Cerebellar cortex (tissue), 1 donor: ENCODE measurements at regions not wholly inside any gene's neighbourhood (a gene's known extent, or its start where the extent isn't known, plus 50 kb on each side); places are given as distances from the start of the nearest gene placed in this dataset.
A peak's percentile ranks its signal among the peaks of the same experiment; 100 is the strongest.
"Not testable (repeated sequence)": the region's sequence is repeated elsewhere in the genome, so short reads cannot be mapped to it uniquely, and the experiment has no call there.

Experiments
- DNase-seq: peaks from one replicate; pipeline ENCODE4 v3.0.0-alpha.2; 2015; ENCODE audit warnings: low spot score

DNA sequence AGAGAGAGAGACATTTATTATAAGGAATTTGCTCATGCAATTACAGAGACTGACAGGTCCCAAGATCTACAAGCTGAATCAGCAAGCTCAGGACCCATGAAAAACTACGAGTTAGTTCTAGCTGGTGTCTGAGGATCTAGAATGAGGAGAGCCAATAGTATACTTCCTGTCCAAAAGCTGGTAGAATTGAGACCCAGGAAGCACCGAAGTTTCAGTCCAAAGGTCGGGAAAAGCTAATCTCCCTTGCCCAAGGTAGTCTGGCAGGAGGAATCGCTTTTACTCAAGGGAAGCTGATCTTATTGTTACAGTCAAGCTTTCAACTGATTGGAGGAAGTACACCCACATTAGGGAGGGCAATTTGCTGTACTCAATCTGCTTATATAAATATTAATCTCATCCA is 389.6 kb downstream of the ADCYAP1 start:
- DNase-seq: no peak

DNA sequence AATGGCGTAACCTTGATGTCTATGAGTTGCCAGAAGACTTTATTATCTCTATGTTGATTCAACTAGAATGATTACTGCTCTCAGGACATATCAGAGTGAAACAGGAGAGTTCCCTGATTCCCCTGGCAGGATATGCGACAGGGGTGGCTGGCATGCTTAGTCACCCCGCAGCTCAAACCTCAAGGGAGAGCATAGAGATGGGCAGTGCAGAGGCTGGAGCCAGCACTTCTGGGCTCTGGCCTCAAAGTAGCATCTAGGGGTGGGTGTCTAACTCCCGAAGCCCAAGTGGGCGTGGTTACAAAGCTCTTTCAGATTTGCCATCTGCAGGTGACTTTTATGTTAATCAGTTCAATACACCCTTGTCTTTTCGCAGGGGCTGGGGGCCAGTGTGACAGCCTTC is 391.6 kb downstream of the ADCYAP1 start:
- no peak for DNase-seq

DNA sequence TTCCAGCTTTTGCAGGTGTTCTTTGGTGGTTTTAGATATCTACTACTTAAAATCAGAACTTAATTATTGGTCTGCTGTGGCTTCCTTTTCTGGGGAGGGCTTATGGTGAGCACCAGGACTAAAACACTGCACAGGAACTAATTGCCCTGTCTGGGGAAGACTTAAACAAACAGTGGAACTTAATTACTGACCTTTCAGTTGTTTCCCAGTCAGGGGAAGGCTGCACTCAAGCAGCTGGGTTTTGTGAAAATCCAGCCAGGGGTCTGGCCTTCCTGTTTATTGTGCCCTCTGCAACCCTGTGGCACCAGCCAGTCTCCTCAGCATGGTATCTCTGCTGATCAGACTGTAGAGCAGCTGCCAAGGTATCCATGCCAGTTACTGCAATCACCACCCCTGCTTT is 398.2 kb downstream of the ADCYAP1 start:
- no peak for DNase-seq

DNA sequence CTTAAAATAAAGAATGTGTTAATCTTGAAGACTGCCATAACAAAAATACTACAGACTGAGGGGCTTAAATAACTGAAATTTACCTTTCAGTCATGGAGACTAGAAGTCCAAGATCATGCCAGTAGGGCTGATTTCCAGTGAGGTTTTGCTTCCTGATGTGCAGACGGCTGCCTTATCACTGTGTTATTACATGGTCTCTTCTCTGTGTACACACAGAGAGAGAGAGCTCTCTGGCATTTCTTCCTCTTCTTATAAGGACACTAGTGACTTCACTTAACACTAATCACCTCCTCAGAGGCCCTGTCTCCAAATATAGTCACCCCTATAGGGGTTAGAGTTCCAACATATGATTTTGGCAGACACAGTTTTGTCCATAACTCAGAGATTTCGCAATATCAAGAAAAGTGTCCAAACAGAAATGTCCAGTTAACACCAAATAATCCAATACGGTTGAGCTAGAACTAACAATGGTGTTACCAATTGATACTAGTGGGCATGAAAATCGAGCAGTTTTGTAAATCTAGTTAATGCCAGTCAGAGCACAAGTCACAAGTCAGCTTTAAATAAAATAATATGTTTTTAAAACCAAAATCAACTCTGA is 399.8 kb downstream of the ADCYAP1 start:
- no peak for DNase-seq

DNA sequence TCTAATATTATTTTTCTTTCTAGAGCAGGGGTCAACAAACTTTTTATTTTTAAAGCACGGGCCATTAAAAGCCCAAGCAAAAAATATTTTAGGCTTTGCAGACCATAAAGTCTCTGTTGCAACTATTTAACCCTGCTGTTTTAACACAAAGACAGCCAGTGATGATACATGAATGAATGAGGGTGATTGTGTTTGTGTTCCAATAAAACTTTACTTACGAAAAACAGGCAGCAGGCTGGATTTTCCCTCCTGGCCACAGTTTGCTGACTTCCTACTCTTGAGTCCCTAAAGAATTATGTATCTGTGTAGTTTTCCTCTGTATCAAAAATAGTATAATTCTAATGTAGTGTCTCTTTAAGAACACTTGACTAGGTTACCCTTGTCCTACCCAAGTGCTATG is 402.0 kb downstream of the ADCYAP1 start:
- DNase-seq: no peak

DNA sequence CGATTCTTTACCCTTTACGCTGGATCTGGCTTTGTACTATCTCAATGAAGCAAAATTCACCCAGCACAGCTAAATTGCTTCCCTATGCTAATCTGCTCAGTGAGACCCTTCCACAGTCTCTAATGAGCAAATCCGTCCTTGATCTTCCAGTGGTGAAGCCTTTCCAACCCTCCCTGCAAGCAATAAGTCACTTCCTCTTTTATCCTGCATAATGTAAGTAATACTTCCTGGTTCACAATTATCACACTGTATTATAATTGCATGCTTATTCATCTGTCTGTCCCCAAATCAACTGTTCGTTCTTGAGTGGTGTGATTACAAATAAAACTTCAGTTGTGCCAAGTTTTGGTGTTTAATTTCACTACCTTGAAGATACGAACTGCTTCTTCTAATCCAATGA is 404.0 kb downstream of the ADCYAP1 start:
- no peak for DNase-seq

DNA sequence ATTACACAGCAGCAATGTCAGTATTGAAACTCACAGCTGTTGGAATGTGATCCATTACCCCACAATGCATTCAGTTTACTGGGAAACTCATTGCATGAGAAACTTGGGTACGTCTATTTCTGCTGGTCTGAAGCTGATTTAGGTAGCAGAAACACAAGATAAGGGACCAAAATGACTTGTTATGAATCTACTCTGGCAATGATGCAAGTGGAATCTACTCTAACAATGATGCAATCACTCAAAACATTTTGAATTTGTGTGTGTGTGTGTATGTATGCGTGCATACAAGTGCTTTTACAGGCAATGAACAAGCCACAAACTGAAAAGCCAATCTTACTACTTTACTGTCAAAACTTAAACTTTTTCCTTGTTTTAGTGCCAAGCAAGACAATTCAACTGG is 406.7 kb downstream of the ADCYAP1 start:
- DNase-seq: no peak

DNA sequence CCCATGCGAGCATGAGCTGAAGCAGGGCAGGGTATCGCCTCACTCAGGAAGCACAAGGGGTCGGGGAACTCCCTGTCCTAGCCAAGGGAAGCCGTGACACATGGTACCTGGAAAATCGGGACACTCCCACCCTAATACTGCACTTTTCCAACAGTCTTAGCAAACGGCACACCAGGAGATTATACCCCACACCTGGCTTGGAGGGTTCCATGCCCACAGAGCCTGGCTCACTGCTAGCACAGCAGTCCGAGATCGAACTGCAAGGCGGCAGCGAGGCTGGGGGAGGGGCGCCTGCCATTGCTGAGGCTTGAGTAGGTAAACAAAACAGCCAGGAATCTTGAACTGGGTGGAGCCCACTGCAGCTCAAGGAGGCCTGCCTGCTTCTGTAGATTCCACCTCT is 430.7 kb downstream of the ADCYAP1 start:
- DNase-seq: not testable (repeated sequence)

DNA sequence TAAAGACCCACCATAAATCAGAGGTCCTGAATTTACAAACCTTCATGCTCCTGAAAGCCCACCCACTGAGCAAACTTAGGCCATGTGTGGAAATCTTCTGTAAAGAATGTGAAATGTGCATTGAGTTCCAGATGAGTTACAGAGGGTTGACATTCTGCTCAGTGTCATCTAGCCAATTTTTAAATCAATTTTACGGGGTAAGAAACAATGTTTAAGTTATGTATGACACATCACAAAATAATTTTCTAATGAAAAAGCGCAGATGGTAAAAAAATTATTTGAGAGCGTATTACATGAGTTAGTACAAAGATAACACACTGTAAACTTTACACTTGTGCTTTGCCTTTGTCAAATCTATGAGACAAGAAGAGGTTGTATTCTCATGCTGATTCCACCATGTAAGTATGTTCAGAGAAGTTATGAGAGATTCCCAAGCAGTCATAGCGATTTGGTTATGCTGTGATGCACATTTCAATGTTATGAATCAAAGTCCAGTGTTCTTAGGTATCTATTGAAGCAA is 446.3 kb downstream of the ADCYAP1 start:
- DNase-seq: no peak

DNA sequence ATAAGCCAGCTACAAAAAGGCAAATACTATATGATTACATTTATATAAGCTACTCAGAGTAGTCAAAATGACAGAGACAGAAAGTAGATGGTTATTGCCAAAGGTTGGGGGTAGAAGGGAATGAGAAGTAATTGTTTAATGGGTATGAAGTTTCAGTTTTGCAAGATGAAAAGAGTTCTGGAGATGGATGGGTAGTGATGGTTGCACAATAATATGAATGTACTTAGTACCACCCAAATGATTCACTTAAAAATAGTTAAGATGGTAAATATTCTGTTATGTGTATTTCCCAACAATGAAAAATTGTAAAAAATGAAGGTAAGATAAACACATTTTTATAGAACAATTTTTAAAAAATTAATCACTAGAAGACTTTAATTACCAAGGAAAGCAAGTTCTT is 448.4 kb downstream of the ADCYAP1 start:
- DNase-seq: no peak

DNA sequence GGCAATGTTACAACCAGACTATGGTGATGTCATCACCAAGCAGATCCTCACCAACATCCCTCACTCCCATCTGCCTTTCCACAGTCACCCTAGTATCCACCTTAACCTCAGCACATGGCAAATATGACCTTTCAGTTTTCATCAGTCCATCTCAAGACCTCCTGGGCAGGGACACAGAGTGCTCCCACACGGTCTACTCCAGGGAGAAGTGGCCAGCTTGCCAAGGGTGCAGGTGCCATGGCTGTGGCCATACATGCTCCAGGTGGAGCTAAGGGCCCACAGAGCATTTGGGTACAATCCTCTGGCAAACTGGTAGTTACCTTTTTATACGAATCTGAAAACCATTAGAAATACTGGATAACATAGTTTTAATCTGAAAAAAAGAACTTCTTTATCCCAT is 453.1 kb downstream of the ADCYAP1 start:
- no peak for DNase-seq

DNA sequence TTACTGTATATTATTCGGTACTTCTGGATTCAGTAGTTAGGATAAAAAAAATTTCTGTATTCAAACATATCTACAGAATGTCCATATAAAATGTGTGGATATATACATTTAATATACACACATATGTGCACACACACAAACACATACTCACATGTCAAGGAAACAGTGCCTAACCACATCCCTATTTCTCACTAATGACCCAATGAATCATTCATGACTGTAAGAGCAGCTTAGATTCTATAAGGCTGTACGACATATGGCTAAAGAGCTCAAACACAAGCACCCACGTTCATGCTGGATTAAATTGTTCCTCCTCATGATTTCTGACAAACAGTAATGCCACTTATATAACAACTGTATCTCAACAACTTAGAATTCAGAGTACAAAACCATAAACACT is 457.3 kb downstream of the ADCYAP1 start:
- DNase-seq: no peak

DNA sequence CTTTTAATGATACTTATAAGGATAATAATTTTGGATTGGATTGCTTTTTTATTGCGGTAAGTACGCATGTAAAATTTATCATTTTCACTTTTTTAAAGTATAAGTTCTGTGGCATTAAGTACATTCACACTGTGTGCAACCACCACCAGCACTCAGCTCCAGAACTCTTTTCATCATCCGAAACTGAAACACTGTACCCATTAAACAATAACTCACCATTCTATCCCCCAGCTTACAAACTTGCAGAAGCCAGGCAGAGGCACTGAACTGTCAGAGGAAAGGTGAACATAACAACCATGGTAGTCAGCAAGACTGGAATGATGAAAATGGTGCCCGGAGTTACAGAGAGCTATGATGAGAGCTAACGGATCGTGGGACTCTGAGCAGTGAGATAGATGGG is 465.9 kb downstream of the ADCYAP1 start:
- no peak for DNase-seq

DNA sequence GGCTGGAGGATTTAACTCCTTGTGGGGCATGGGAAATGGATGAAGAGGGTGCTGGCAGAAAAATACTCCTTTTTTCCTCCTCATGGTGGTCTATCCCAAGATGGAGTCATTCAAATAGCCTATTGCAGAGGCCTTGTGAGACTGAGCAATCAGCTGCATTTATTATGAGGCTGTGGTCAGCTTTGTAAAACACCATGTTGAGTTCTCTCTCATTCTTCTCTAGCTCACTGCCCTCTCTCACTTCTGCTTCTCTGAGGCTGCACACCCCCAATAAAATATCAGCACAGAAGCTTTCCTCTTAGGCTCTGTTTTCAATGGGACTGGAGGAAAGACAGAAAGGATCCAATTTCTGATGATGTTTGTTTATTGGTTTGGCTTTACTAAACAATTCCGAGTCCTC is 467.1 kb downstream of the ADCYAP1 start:
- no peak for DNase-seq

DNA sequence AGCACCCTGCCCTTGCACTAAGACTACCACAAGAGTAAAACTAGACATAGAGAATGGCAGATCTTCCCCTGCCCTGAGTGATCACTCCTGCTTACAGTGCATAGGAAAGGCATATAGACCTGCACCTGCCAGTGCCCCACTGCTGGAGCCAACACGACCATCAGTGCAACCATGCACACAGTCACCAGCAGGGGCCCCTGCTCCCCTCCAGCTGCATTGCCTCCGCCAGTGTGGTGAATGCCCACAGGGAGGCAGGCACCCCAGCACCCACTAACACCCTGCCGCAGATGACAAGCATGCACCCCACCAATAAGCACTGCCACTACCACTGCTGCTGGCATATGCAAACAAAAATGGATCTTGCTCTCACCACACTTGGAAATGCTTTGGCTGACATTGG is 478.8 kb downstream of the ADCYAP1 start:
- DNase-seq: no peak

DNA sequence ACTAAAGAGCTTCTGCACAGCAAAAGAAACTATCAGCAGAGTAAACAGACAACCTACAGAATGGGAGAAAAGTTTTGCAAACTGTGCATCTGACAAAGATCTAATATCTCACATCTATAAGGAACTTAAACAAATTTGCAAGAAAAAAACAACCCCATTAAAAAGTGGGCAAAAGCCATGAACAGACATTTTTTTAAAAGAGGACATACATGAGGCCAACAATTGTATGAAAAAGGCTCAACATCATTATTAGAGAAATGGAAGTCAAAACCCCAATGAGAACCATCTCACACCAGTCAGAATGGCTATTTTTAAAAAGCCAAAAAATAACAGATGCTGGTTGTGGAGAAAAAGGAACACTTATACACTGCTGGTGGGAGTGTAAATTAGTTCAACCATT is 483.8 kb downstream of the ADCYAP1 start:
- not testable (repeated sequence) for DNase-seq

DNA sequence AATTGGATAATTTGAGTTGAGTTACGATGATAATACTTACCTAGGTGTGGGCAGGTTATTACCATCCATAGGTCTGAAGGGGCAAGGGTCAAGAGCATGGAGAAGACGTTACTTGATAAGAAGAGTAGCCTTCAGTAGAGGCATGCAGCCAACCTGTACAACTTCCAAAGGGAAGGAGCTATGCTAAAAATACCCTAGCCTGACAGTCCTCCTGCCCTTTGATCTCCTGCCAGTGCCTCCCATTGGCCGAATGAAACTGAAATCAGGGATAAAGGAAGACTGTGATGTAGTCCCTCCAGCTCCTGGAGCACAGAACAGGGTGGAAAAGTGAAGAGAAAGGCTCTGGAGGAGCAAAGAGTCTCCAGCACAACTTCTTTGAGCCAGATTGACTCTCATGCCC is 487.4 kb downstream of the ADCYAP1 start:
- DNase-seq: no peak

DNA sequence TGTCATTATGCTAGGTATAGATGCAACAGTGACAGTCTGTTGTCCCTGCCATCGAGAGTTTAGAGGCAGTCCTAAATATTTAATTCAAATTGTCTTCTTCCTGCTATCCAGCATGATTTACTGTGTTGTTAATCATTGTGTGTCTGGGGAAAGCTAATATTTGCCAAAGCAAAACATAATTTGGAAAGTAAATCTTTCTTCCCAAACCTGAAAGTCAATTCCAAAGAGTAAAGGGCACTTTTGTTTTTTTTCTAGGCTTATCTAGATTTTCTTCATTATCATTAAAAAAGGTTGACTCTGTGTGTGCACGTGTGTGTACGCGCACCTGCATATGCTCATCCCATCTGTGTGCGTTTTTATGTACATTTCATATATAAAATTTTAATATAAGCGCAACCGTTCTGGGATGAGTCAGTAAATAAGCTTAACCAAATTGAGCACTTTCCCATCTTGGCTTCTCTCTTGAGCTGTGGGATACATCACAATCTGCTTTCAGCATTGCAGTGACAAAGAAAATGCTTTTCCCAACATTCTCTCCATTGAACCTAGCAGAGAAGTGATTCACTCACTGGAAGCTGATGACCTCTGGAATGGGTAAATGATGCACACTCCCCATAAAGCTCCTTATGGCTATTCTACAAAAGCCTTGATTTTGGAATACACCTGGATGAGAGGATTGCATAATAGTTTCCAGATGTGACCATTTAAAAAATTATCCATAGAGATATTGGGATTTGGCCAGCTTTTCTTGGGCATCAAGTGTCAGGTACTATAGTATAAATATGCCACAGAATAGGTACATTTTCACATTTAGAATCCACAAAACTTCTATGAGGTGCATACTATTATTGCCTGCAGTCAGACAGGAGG is 488.4 kb downstream of the ADCYAP1 start:
- DNase-seq: no peak

DNA sequence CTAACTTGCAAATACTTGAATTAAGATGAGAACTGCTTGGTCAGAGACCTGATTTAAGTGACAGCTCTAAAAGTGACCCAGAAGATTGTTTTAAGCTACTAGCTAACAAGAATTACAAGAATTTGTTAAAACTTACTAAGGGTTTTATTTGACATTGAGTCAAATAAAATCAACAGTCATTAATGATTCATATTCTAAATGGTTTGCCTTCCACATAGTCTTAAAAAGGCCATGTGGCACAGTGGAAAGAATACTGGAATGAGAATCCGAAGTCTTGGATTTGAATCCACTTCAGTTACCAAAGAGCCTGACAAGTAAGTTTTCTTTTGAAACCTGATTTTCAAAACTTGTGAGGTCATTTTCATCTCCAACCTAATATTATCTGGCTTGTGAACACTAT is 489.3 kb downstream of the ADCYAP1 start:
- DNase-seq: no peak

DNA sequence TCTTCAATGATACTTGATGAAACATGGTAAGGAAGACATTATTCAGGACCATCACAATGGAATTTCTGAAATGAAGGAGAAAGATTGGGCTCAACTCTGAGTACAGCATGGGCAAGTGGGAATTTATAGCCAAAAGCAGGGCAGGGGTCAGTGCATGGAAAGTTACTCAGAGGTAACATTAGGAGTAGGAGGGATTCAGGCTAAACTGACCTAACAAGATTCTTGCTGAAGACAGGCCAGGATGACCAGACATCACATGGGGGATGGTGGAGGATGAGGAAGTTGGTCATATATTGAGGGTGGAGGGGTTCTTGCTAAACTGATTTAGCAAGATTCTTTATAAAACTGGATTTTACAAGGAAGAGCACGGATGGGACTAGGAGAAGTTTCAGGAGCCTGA is 489.8 kb downstream of the ADCYAP1 start:
- DNase-seq: no peak

DNA sequence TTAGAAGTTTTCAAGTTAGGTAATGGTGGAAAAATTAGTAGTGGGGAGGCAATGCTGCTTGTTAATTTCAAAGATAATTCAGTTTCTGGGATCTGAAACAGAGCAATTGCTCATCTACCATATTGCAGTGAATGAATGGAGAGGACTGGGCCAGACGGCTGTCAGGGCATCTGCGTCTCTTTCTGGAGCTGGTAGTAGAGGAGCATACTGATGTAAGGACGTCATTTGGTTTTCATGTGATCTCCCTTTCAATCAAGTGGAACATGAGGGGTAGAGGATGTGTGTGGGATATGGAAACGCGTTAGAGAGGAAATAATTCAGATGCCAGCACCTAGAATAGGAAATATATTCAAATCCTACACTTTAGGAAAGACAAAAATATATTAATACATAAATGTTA is 490.3 kb downstream of the ADCYAP1 start:
- no peak for DNase-seq

DNA sequence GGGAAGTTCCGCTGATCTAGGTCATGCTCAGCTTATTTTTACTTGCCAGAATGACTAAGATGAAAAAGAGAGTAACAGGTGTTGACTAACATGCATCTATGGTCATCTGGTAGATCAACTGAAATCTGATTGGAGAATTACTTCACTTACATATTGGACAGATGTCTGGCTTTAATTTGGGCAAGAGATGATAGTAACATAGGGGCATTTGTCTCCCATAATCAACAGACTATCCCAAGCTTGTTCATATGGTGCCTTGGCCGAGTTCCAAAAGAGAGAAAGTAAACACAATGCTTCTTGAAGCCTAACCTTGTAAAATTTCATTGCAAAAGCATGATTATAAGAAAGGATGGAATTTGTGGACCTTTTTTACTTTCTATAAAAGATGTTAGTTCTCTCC is 503.7 kb downstream of the ADCYAP1 start:
- DNase-seq: peak; percentile 55

DNA sequence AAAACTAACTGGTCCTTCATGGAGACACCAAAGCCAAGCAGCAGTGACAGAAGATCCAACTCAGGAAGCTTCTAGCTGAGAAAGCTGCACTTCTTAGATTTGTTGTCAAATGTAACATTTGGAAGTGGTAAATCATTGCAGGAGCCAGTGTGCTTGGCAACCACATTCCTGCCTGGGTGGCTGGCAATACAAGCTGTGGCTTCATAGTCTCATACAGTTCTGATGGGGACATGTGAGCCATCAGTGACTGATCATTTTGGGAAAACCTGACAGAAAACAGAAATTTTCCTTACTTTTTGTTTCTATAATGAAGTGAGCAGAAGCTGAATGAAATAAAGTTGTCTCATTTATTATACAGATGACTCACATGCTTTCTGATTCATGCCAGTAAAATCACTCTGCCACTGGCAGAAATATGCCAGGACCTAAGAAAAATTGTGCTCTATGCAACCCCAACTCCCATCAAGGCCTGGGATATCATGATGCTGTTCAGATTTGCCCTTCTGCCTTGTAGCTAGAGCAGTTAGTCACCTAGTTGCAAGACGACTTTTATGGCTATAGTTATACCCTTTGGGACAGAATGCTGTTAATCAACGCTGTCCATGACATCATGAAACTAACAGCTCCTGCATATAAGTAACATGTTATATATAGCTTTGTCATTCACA is 508.1 kb downstream of the ADCYAP1 start:
- peak; percentile 15 for DNase-seq
